M059J (cell line): ENCODE measurements at regions not wholly inside any gene's neighbourhood (a gene's known extent, or its start where the extent isn't known, plus 50 kb on each side); places are given as distances from the start of the nearest gene placed in this dataset.

Source experiments
- DNase-seq: peaks from one replicate; pipeline ENCODE4 v3.0.0-alpha.2; 2012; ENCODE audit warnings: low read depth

DNA sequence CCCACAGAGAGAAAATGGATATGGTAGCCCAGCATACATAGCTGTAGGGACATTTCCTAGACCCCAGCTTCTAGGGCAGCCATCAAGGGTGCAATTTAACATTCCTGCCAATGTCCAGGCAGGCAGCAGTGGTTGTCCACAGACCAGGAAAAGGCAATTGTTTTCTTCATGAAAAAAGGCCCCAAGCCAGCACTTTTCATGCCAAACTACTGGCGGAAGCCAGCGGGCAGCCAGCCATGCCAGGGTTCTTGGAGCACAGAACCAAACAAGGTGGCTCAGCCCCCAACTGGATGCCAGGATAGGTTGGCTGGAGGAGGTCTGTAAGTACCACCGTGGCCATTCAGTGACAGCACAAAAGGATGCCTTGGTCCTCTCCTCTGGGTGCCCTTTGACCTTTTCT lies 94.6 kb downstream of the BANF2 start:
- DNase-seq: no peak

DNA sequence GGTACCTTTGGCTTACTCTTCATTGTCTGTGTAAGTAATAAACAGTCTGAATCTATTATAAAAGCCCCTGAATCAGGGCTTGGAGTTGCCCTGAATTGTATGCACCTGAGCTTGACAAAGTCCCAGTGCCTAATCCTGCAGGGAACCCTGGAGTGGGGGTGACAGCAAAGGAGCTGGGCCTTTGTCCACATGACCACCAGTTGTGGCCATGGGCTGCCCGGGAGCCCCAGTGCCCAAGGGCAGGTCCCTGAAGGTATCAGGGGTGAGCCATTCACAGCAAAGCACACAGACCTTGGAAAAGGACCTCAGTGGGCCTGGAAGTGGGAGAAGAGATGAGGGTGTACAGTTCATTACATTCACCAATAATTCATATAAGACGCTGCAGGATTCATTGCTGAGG lies 94.2 kb downstream of the BANF2 start:
- no peak for DNase-seq

DNA sequence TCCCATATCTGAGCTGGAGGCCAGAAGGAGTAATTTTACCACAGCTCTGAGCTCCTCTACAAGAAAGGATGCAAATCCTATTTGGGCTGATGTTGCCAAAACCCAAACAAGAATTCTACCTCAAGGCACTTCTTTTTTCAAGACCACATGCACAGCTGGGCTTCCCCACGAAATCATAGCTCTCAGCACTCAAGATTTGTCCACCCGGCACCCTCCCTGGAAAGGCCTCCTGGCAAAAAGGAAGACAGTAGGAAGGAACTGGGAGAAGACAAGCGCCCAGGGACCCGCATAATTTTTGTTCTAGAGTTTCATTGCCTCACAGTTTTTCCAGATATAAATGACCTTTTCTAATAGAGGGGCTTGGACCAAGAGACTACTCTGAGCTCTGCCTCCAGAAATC lies 90.5 kb downstream of the BANF2 start:
- no peak for DNase-seq

DNA sequence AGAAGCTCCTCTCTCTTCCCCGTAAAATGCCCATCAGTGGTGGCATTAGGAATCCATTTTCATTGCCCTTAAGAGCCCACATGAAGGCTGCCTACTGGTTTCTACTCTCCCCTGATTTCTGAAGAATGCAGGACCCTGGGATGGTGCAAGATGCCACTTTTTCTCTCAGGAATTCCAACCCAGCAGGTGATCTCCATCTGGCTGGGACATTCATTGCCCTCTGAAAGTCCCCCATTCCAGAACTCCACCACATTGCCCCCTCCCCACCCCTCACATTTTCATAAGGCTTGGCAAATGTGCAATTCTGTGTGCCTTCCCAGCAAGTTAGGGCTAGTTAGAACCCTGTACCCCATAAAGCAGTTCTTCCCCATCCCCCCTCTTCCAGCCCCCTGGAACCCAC lies 88.0 kb downstream of the BANF2 start:
- DNase-seq: no peak

DNA sequence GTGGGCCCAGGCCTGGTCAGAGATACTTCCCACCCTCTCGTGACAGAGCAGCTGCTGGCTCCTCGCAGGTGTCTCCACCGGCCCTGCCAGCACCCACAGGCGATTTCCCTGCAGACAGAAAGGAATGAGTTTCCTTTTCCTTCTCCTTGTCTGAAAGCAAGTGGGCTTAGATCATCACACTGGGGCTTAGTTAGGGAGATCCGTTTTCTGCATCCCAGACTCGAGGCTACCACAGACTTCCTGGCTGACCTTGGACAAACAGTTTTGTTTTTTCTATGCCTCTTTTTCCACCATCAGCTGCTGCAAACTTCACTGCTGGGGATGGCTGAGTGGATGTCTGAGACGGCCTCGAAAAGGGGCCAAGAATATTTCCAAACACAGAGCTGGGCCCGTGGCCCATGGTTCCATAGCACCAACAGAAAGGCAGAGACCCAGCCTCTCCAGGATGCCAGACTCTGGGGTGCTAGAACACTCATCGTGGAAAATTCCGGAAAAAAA lies 86.5 kb downstream of the BANF2 start:
- peak; percentile 45 for DNase-seq
